Spleen (tissue), 11 donors: ENCODE measurements at regions not wholly inside any gene's neighbourhood (a gene's known extent, or its start where the extent isn't known, plus 50 kb on each side); places are given as distances from the start of the nearest gene placed in this dataset.
A peak's percentile ranks its signal among the peaks of the same experiment; 100 is the strongest.

Experiments
- DNase-seq: peaks from one replicate; pipeline ENCODE4 v3.0.0-alpha.2; 2020
- H3K27ac ChIP-seq, 8 donors: fragments of 200-600 bp; sonication (generic) in 7 of 8; 1 replicate in 4 of 8; 2 replicates in 4 of 8; pipeline versions ENCODE4 v1.5.0 to v1.8.0; 2016 to 2021; ENCODE audit warnings: inconsistent platforms in 4 of 8, mild to moderate bottlenecking in 4 of 8, moderate library complexity in 1 of 8
- H3K27me3 ChIP-seq, 7 donors: fragments of 200-600 bp; sonication (generic) in 6 of 7; replicated peaks in 1 of 7; 1 replicate in 4 of 7; 2 replicates in 3 of 7; pipeline versions ENCODE4 v1.5.0 to v1.8.0; 2016 to 2021; ENCODE audit warnings: inconsistent platforms in 3 of 7, mild to moderate bottlenecking in 1 of 7
- H3K36me3 ChIP-seq, 6 donors: fragments of 200-600 bp; sonication (generic) in 5 of 6; 1 replicate in 4 of 6; 2 replicates in 2 of 6; pipeline versions ENCODE4 v1.5.0 to v1.8.0; 2016 to 2021; ENCODE audit warnings: inconsistent platforms in 2 of 6
- H3K4me1 ChIP-seq, 6 donors: fragments of 200-600 bp; sonication (generic) in 5 of 6; 1 replicate in 3 of 6; 2 replicates in 3 of 6; pipeline versions ENCODE4 v1.5.0 to v1.8.0; 2016 to 2021; ENCODE audit warnings: inconsistent platforms in 3 of 6
- H3K4me3 ChIP-seq, 8 donors: fragments of 200-600 bp; sonication (generic) in 7 of 8; 1 replicate in 4 of 8; 2 replicates in 4 of 8; pipeline versions ENCODE4 v1.5.0 to v1.8.0; 2016 to 2021; ENCODE audit warnings: inconsistent platforms in 4 of 8, mild to moderate bottlenecking in 4 of 8, moderate library complexity in 2 of 8
- H3K9me3 ChIP-seq, 8 donors: fragments of 200-600 bp; sonication (generic) in 7 of 8; 1 replicate in 4 of 8; 2 replicates in 4 of 8; pipeline versions ENCODE4 v1.5.0 to v1.8.0; 2016 to 2021; ENCODE audit warnings: inconsistent platforms in 4 of 8
- CTCF ChIP-seq, 11 experiments: fragments of 200-600 bp in 7 of 11; fragments of 450-650 bp in 4 of 11; sonication (generic) in 4 of 11; IDR thresholded peaks in 8 of 11; conservative IDR thresholded peaks in 3 of 11; 1 replicate in 7 of 11; 2 replicates in 4 of 11; pipeline versions ENCODE4 v1.4.0 to v1.8.0; 2016 to 2021; ENCODE audit warnings: antibody characterized with exemption in 11 of 11, inconsistent platforms in 4 of 11, mild to moderate bottlenecking in 1 of 11
- POLR2A ChIP-seq, 3 donors: fragments of 450-650 bp; IDR thresholded peaks; one replicate each; pipeline ENCODE4 v1.5.1; 2017; ENCODE audit warnings: antibody characterized with exemption in 3 of 3, mild to moderate bottlenecking in 1 of 3
- POLR2AphosphoS5 ChIP-seq, 3 donors: sonication (generic); formaldehyde crosslinking; IDR thresholded peaks; one replicate each; pipeline ENCODE4 v1.5.1; 2017; ENCODE audit warnings: antibody characterized with exemption in 3 of 3
- WGBS, 5 donors: extraction: QIAGEN DNeasy Blood & Tissue Kit in 3 of 5; methylation state at CpG; one replicate each; pipeline versions ENCODE4 v1.1.5 to v1.1.7; 2013 to 2018; 5-methylcytosine and 5-hydroxymethylcytosine counted together
- intact Hi-C: fragments of 100-400 bp; cut with DNase I; formaldehyde crosslinking; loops from one replicate; pipeline ENCODE4 v1.15.0; 2023; ENCODE audit warnings: low total_unique reads
- donor health status: healthy with polysubstance abuse.
- donor health status: DM: no; HTN: no; CAD: no; lungs with moderate emphysema.
- donor health status: DM: no; HTN: no; CAD: no.
- donor health status: Bipolar disorder and iron deficiency.
- donor health status: healthy.
- donor health status: DM: no; HTN: no; CAD: no.
- donor health status: DM: yes; HTN: yes; CAD: no.

GRCh38 chr6:169865346-169866139 is 114.1 kb downstream of the ERMARD start:
- TF ChIP-seq CTCF (IDR thresholded peaks at IDR 0.05 in 8 of 11, conservative IDR thresholded peaks at IDR 0.05 in 3 of 11) (no peak), POLR2A (IDR thresholded peaks at IDR 0.05) (no peak), POLR2AphosphoS5 (IDR thresholded peaks at IDR 0.05) (no peak)
- Histone ChIP-seq H3K27me3 (peaks cover 0 to 9% (median 0%) of the 10 kb centered on the region in 7 donors), H3K4me3 (no peak overlapping the region), H3K9me3 (no peaks in the 10 kb centered on the region), H3K27ac (no peak overlapping the region), H3K36me3 (no peaks in the 10 kb centered on the region), H3K4me1 (peaks cover 0 to 31% (median 11%) of the 10 kb centered on the region in 6 donors)
- WGBS, 5 donors = 81 to 91% (median 87%) methylated on average over 11 to 13 of the region's 13 CpGs
- DNase-seq = peak; percentile 64
- intact Hi-C loops = no loop called here

GRCh38 chr6:169864148-169865020 is 113.0 kb downstream of the ERMARD start:
- Histone ChIP-seq H3K36me3 (no peaks in the 10 kb centered on the region), H3K4me3 (no peak overlapping the region), H3K27me3 (peaks cover 0 to 9% (median 0%) of the 10 kb centered on the region in 7 donors), H3K9me3 (no peaks in the 10 kb centered on the region), H3K4me1 (peaks cover 0 to 38% (median 18%) of the 10 kb centered on the region in 6 donors), H3K27ac (no peak overlapping the region)
- WGBS, 5 donors = 76 to 82% (median 80%) methylated on average over 16 to 23 of the region's 23 CpGs
- intact Hi-C loops = no loop called here
- peak; percentile 65 for DNase-seq
- TF ChIP-seq POLR2AphosphoS5 (IDR thresholded peaks at IDR 0.05) (peak in 2 of 3 donors; percentile 55 to 60), POLR2A (IDR thresholded peaks at IDR 0.05) (no peak)

GRCh38 chr6:169863710-169864109 is 112.3 kb downstream of the ERMARD start:
- Histone ChIP-seq H3K4me1 (peaks cover 0 to 31% (median 15%) of the 10 kb centered on the region in 6 donors), H3K36me3 (no peaks in the 10 kb centered on the region), H3K9me3 (peaks cover 0 to 2% (median 0%) of the 10 kb centered on the region in 8 donors), H3K27me3 (peaks cover 0 to 9% (median 0%) of the 10 kb centered on the region in 7 donors), H3K4me3 (no peak overlapping the region), H3K27ac (no peak overlapping the region)
- intact Hi-C loops = no loop called here
- WGBS, 5 donors = 76 to 100% (median 98%) methylated on average over 3 of the region's 3 CpGs
- no peak for DNase-seq
- TF ChIP-seq POLR2A (IDR thresholded peaks at IDR 0.05) = no peak
- TF ChIP-seq POLR2AphosphoS5 (IDR thresholded peaks at IDR 0.05) = no peak
- no peak for TF ChIP-seq CTCF (IDR thresholded peaks at IDR 0.05 in 8 of 11, conservative IDR thresholded peaks at IDR 0.05 in 3 of 11)

- DNase-seq = peak; percentile 52
- intact Hi-C loops = no loop called here
Observed at GRCh38 chr6:169862892-169863525, 111.6 kb downstream of the ERMARD start.

More at GRCh38 chr6:169862892-169863525, 111.6 kb downstream of the ERMARD start:
- Histone ChIP-seq H3K27me3 (peaks cover 0 to 9% (median 0%) of the 10 kb centered on the region in 7 donors), H3K4me1 (peaks cover 0 to 24% (median 11%) of the 10 kb centered on the region in 6 donors), H3K9me3 (peaks cover 0 to 9% (median 5%) of the 10 kb centered on the region in 8 donors), H3K4me3 (no peak overlapping the region), H3K27ac (no peak overlapping the region), H3K36me3 (no peaks in the 10 kb centered on the region)
- WGBS, 5 donors = 77 to 94% (median 84%) methylated on average over 17 to 20 of the region's 20 CpGs
- TF ChIP-seq POLR2AphosphoS5 (IDR thresholded peaks at IDR 0.05) (no peak), CTCF (IDR thresholded peaks at IDR 0.05 in 8 of 11, conservative IDR thresholded peaks at IDR 0.05 in 3 of 11) (no peak), POLR2A (IDR thresholded peaks at IDR 0.05) (no peak)
